SU-DHL-6 (cell line): ENCODE measurements at regions not wholly inside any gene's neighbourhood (a gene's known extent, or its start where the extent isn't known, plus 50 kb on each side); places are given as distances from the start of the nearest gene placed in this dataset.
"Not testable (repeated sequence)": the region's sequence is repeated elsewhere in the genome, so short reads cannot be mapped to it uniquely, and the experiment has no call there.

Source experiments
- H2AFZ ChIP-seq: fragments of 200-600 bp; sonication (generic); 2 replicates; pipeline ENCODE4 v1.6.1; 2014; ENCODE audit warnings: low read depth, mild to moderate bottlenecking, moderate library complexity, mixed read lengths, antibody characterized with exemption, low read length; ENCODE audit not compliant: severe bottlenecking
- H3F3A ChIP-seq: fragments of 200-600 bp; shearing (Covaris generic); 2 replicates; pipeline ENCODE4 v1.6.0; 2016; ENCODE audit warnings: antibody characterized with exemption, mild to moderate bottlenecking; ENCODE audit not compliant: insufficient read depth
- H3K27ac ChIP-seq: fragments of 200-600 bp; sonication (generic); 2 replicates; pipeline ENCODE4 v1.5.1; 2016; ENCODE audit warnings: low read depth, mild to moderate bottlenecking, low read length, moderate library complexity, mixed read lengths
- H3K27me3 ChIP-seq: fragments of 200-600 bp; sonication (generic), shearing (Covaris generic); 2 replicates; pipeline ENCODE4 v1.6.0; 2014; ENCODE audit warnings: mild to moderate bottlenecking, low read length
- H3K36me3 ChIP-seq: fragments of 200-600 bp; sonication (generic); 2 replicates; pipeline ENCODE4 v1.6.1; 2014; ENCODE audit warnings: mild to moderate bottlenecking, low read length, mixed read lengths
- H3K4me2 ChIP-seq: fragments of 300-600, 200-600 bp; shearing (Covaris generic), sonication (generic); 2 replicates; pipeline ENCODE4 v1.6.0; 2014; ENCODE audit warnings: low read length, low read depth, mild to moderate bottlenecking; ENCODE audit not compliant: poor library complexity, severe bottlenecking
- H3K4me3 ChIP-seq: fragments of 200-600 bp; sonication (generic); 2 replicates; pipeline ENCODE4 v1.5.1; 2014; ENCODE audit warnings: antibody characterized with exemption, low read length, mild to moderate bottlenecking, mixed read lengths; ENCODE audit not compliant: insufficient read depth, poor library complexity, severe bottlenecking
- H3K79me2 ChIP-seq: fragments of 200-600 bp; sonication (generic); 2 replicates; pipeline ENCODE4 v1.6.1; 2014; ENCODE audit warnings: mild to moderate bottlenecking, low read length, moderate library complexity; ENCODE audit not compliant: insufficient read depth
- H3K9ac ChIP-seq: fragments of 200-600 bp; sonication (generic); 2 replicates; pipeline ENCODE4 v1.7.0; 2014; ENCODE audit warnings: mild to moderate bottlenecking, low read length
- H3K9me2 ChIP-seq: fragments of 200-600 bp; sonication (generic); replicated peaks from 2 replicates; pipeline ENCODE4 v1.6.1; 2014; ENCODE audit warnings: low read length; ENCODE audit not compliant: insufficient read depth
- H3K9me3 ChIP-seq: fragments of 200-600 bp; sonication (generic); 2 replicates; pipeline ENCODE4 v1.6.1; 2014; ENCODE audit warnings: low read length, mixed read lengths; ENCODE audit not compliant: insufficient read depth
- H4K20me1 ChIP-seq: fragments of 200-600 bp; sonication (generic); 2 replicates; pipeline ENCODE4 v1.6.1; 2014; ENCODE audit warnings: low read depth, mild to moderate bottlenecking, antibody characterized with exemption, low read length, moderate library complexity, mixed read lengths
- CTCF ChIP-seq: fragments of 200-600 bp; sonication (generic); IDR thresholded peaks from one replicate; pipeline ENCODE4 v1.5.1; 2017; ENCODE audit warnings: antibody characterized with exemption, mild to moderate bottlenecking, low read length, moderate library complexity; ENCODE audit not compliant: insufficient read depth, poor library complexity, severe bottlenecking
- EZH2phosphoT487 ChIP-seq: fragments of 200-600 bp; sonication (generic), shearing (Covaris generic); conservative IDR thresholded peaks from 2 replicates; pipeline ENCODE4 v1.6.1; 2018; ENCODE audit warnings: mild to moderate bottlenecking, antibody characterized with exemption, low read length, moderate library complexity, mixed read lengths

- H3K4me2 ChIP-seq, result no peak overlapping the region
- H2AFZ ChIP-seq, result no peak overlapping the region
- no peaks in the 10 kb centered on the region for H3K79me2 ChIP-seq
- no peaks in the 10 kb centered on the region for H3K9me2 ChIP-seq
- TF ChIP-seq EZH2phosphoT487 (no peak), CTCF (no peak)
- no peak overlapping the region for H3K9ac ChIP-seq
- H3K36me3 ChIP-seq, result no peaks in the 10 kb centered on the region
- no peaks in the 10 kb centered on the region for H4K20me1 ChIP-seq
- no peaks in the 10 kb centered on the region for H3F3A ChIP-seq
- H3K27me3 ChIP-seq, result no peaks in the 10 kb centered on the region
- H3K4me3 ChIP-seq, result no peak overlapping the region
- 0 out of 2 replicates have a peak, but pooled peaks cover 3% of the 10 kb centered on the region for H3K9me3 ChIP-seq
- H3K27ac ChIP-seq, result no peak overlapping the region
Measured at GRCh38 chr5:23756779-23757178, 249.4 kb downstream of the PRDM9 start.

DNA sequence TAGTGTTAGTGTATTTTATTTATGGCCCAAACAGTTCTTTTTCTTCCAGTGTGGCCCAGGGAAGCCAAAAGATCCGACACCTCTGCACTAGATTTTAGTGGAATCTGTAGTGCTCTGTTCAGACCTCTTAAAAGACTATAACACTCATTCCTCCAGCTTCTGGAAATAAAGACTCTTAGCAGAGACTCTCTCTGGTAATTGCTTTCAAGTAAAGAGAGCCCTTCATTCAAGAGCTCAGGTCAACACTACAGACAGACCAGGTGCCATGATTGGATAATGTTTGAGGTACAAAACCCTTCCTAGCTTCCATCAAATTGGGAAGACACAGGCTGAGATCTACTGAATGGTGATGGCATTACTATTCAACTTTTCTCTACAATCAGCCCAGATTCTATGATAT is 255.8 kb downstream of the PRDM9 start:
- Histone ChIP-seq H3K4me2 (no peak overlapping the region), H3K27ac (no peak overlapping the region), H3K79me2 (no peaks in the 10 kb centered on the region), H3K27me3 (no peaks in the 10 kb centered on the region), H2AFZ (no peak overlapping the region), H3K36me3 (no peaks in the 10 kb centered on the region), H3K9me2 (no peaks in the 10 kb centered on the region), H4K20me1 (no peaks in the 10 kb centered on the region), H3K4me3 (no peak overlapping the region), H3K9me3 (no peaks in the 10 kb centered on the region), H3K9ac (no peak overlapping the region), H3F3A (no peaks in the 10 kb centered on the region)
- TF ChIP-seq EZH2phosphoT487 (no peak), CTCF (no peak)

- H3K4me3 ChIP-seq, result no peak overlapping the region
- no peaks in the 10 kb centered on the region for H3K9me3 ChIP-seq
- no peak overlapping the region for H3K4me2 ChIP-seq
- no peaks in the 10 kb centered on the region for H4K20me1 ChIP-seq
- H3K9ac ChIP-seq, result no peak overlapping the region
- peak overlapping the region; percentile 32 for H2AFZ ChIP-seq
- H3K27me3 ChIP-seq, result no peaks in the 10 kb centered on the region
- H3K79me2 ChIP-seq, result no peaks in the 10 kb centered on the region
- TF ChIP-seq CTCF, result no peak
- no peak for TF ChIP-seq EZH2phosphoT487
- no peaks in the 10 kb centered on the region for H3F3A ChIP-seq
- H3K27ac ChIP-seq, result no peak overlapping the region
- no peaks in the 10 kb centered on the region for H3K9me2 ChIP-seq
- H3K36me3 ChIP-seq, result no peaks in the 10 kb centered on the region; the same call in 1 of the 2 replicates
Measured at GRCh38 chr5:23776684-23777083, 269.3 kb downstream of the PRDM9 start.

GRCh38 chr5:23800307-23800706 is 292.9 kb downstream of the PRDM9 start:
- H3K27ac ChIP-seq, H2AFZ ChIP-seq, H3K36me3 ChIP-seq, H3F3A ChIP-seq, H3K4me2 ChIP-seq, H3K27me3 ChIP-seq, H3K79me2 ChIP-seq, H3K9me2 ChIP-seq, H3K4me3 ChIP-seq, H3K9ac ChIP-seq, H4K20me1 ChIP-seq, H3K9me3 ChIP-seq: not testable (repeated sequence)
